ENCODE measurements at regions not wholly inside any gene's neighbourhood (a gene's known extent, or its start where the extent isn't known, plus 50 kb on each side); places are given as distances from the start of the nearest gene placed in this dataset.

DNA sequence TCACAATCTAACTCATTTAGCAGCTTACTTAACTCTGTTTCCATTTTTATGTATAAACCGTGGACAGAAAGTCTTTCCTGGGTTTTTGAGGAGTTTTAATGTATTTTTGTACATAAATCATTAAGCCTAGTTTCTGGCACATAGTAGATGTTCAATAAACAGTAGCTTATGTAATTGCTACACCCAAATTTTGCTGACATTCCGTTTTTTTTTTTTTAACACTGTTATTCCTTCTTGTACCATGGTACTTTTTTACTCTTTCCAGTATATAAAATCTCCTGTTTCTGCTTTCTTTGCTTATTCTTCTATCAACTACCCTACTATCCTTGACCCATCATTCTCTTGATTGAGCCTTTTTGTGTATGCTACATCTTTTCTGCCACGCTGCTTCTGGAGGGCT lies 1151.3 kb upstream of the CRIM1 start (continued):
- TF ChIP-seq POLR2AphosphoS5 (IDR thresholded peaks at IDR 0.05; ENCODE audit: low read length): no peak
- TF ChIP-seq, protein P1, sequence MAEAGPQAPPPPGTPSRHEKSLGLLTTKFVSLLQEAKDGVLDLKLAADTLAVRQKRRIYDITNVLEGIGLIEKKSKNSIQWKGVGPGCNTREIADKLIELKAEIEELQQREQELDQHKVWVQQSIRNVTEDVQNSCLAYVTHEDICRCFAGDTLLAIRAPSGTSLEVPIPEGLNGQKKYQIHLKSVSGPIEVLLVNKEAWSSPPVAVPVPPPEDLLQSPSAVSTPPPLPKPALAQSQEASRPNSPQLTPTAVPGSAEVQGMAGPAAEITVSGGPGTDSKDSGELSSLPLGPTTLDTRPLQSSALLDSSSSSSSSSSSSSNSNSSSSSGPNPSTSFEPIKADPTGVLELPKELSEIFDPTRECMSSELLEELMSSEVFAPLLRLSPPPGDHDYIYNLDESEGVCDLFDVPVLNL (IDR thresholded peaks at IDR 0.05; ENCODE audit: low read depth, low read length): no peak
- TF ChIP-seq PAX5 (IDR thresholded peaks at IDR 0.05; ENCODE audit: borderline replicate concordance, low read depth, low read length): no peak
- TF ChIP-seq, protein P2, sequence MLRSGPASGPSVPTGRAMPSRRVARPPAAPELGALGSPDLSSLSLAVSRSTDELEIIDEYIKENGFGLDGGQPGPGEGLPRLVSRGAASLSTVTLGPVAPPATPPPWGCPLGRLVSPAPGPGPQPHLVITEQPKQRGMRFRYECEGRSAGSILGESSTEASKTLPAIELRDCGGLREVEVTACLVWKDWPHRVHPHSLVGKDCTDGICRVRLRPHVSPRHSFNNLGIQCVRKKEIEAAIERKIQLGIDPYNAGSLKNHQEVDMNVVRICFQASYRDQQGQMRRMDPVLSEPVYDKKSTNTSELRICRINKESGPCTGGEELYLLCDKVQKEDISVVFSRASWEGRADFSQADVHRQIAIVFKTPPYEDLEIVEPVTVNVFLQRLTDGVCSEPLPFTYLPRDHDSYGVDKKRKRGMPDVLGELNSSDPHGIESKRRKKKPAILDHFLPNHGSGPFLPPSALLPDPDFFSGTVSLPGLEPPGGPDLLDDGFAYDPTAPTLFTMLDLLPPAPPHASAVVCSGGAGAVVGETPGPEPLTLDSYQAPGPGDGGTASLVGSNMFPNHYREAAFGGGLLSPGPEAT (IDR thresholded peaks at IDR 0.05; ENCODE audit: low read depth): no peak
- TF ChIP-seq NFYA (IDR thresholded peaks at IDR 0.05; ENCODE audit: borderline replicate concordance, low read depth, low read length): no peak
- TF ChIP-seq, protein P3, sequence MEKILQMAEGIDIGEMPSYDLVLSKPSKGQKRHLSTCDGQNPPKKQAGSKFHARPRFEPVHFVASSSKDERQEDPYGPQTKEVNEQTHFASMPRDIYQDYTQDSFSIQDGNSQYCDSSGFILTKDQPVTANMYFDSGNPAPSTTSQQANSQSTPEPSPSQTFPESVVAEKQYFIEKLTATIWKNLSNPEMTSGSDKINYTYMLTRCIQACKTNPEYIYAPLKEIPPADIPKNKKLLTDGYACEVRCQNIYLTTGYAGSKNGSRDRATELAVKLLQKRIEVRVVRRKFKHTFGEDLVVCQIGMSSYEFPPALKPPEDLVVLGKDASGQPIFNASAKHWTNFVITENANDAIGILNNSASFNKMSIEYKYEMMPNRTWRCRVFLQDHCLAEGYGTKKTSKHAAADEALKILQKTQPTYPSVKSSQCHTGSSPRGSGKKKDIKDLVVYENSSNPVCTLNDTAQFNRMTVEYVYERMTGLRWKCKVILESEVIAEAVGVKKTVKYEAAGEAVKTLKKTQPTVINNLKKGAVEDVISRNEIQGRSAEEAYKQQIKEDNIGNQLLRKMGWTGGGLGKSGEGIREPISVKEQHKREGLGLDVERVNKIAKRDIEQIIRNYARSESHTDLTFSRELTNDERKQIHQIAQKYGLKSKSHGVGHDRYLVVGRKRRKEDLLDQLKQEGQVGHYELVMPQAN (conservative IDR thresholded peaks at IDR 0.05): no peak
- TF ChIP-seq, protein P4, sequence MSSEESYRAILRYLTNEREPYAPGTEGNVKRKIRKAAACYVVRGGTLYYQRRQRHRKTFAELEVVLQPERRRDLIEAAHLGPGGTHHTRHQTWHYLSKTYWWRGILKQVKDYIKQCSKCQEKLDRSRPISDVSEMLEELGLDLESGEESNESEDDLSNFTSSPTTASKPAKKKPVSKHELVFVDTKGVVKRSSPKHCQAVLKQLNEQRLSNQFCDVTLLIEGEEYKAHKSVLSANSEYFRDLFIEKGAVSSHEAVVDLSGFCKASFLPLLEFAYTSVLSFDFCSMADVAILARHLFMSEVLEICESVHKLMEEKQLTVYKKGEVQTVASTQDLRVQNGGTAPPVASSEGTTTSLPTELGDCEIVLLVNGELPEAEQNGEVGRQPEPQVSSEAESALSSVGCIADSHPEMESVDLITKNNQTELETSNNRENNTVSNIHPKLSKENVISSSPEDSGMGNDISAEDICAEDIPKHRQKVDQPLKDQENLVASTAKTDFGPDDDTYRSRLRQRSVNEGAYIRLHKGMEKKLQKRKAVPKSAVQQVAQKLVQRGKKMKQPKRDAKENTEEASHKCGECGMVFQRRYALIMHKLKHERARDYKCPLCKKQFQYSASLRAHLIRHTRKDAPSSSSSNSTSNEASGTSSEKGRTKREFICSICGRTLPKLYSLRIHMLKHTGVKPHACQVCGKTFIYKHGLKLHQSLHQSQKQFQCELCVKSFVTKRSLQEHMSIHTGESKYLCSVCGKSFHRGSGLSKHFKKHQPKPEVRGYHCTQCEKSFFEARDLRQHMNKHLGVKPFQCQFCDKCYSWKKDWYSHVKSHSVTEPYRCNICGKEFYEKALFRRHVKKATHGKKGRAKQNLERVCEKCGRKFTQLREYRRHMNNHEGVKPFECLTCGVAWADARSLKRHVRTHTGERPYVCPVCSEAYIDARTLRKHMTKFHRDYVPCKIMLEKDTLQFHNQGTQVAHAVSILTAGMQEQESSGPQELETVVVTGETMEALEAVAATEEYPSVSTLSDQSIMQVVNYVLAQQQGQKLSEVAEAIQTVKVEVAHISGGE (CRISPR knock-in tag; IDR thresholded peaks at IDR 0.05): no peak
- TF ChIP-seq ZNF207 (IDR thresholded peaks at IDR 0.05; ENCODE audit: borderline replicate concordance): no peak

Measured in GM12878 (cell line).